Neutrophil (primary cell): ENCODE measurements at regions not wholly inside any gene's neighbourhood (a gene's known extent, or its start where the extent isn't known, plus 50 kb on each side); places are given as distances from the start of the nearest gene placed in this dataset.

Experiments
- H3K27ac ChIP-seq: fragments of 200-600 bp; sonication (generic); 2 replicates; pipeline ENCODE4 v1.5.1; 2016; ENCODE audit warnings: mild to moderate bottlenecking, moderate library complexity
- H3K27me3 ChIP-seq: fragments of 200-600 bp; sonication (generic); 2 replicates; pipeline ENCODE4 v1.6.0; 2016; ENCODE audit warnings: mild to moderate bottlenecking
- H3K36me3 ChIP-seq: fragments of 200-600 bp; sonication (generic); 2 replicates; pipeline ENCODE4 v1.5.1; 2017
- H3K4me1 ChIP-seq, 2 experiments: fragments of 200-600 bp in 1 of 2; sonication (generic) in 1 of 2; 1 replicate in 1 of 2; 2 replicates in 1 of 2; pipeline versions ENCODE4 v1.5.1 to v1.6.1; 2013 to 2016; ENCODE audit warnings: low read depth in 1 of 2, low read length in 1 of 2, mild to moderate bottlenecking in 1 of 2, moderate library complexity in 1 of 2; ENCODE audit not compliant: control insufficient read depth in 1 of 2, insufficient read depth in 1 of 2
- H3K4me3 ChIP-seq, 2 experiments: fragments of 200-600 bp in 1 of 2; sonication (generic) in 1 of 2; 1 replicate in 1 of 2; 2 replicates in 1 of 2; pipeline ENCODE4 v1.5.1; 2013 to 2016; ENCODE audit warnings: low read depth in 1 of 2, low read length in 1 of 2, mild to moderate bottlenecking in 1 of 2, moderate library complexity in 1 of 2
- H3K9me3 ChIP-seq: fragments of 200-600 bp; sonication (generic); 2 replicates; pipeline ENCODE4 v1.5.1; 2016
- CTCF ChIP-seq: fragments of 200-600 bp; sonication (generic); IDR thresholded peaks from 2 replicates; pipeline ENCODE4 v1.5.1; 2016; ENCODE audit warnings: antibody characterized with exemption

GRCh38 chr5:39721394-39721793 is 296.6 kb upstream of the DAB2 start:
- no peaks in the 10 kb centered on the region for H3K9me3 ChIP-seq
- H3K36me3 ChIP-seq = no peaks in the 10 kb centered on the region
- H3K27me3 ChIP-seq = no peaks in the 10 kb centered on the region
- H3K4me1 ChIP-seq = peaks cover 6 to 8% of the 10 kb centered on the region in 2 experiments
- no peak for TF ChIP-seq CTCF
- no peak overlapping the region for H3K27ac ChIP-seq
- H3K4me3 ChIP-seq = no peak overlapping the region

DNA sequence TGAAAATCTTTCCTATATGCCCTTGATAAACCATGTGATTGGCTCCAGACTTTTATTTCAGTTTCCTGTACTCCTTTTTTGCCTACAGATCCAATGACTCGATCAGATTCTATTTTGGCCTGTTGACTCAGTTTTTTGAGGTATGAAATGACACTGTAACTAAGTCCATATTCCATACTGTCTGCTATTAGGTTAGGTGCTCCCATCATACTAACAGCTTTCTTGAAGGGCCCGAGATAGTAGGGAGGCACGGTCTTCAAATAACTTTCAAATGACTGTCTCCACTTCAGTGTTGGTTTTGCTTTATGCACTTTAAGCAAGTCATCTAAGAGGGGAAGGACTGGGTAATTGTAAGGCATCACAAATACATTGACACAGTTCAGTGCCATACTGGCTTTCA is 295.4 kb upstream of the DAB2 start:
- H3K27ac ChIP-seq = no peak overlapping the region
- no peak overlapping the region for H3K4me3 ChIP-seq
- no peaks in the 10 kb centered on the region for H3K36me3 ChIP-seq
- H3K4me1 ChIP-seq = no peaks in the 10 kb centered on the region
- no peaks in the 10 kb centered on the region for H3K9me3 ChIP-seq
- TF ChIP-seq CTCF = no peak
- no peaks in the 10 kb centered on the region for H3K27me3 ChIP-seq

DNA sequence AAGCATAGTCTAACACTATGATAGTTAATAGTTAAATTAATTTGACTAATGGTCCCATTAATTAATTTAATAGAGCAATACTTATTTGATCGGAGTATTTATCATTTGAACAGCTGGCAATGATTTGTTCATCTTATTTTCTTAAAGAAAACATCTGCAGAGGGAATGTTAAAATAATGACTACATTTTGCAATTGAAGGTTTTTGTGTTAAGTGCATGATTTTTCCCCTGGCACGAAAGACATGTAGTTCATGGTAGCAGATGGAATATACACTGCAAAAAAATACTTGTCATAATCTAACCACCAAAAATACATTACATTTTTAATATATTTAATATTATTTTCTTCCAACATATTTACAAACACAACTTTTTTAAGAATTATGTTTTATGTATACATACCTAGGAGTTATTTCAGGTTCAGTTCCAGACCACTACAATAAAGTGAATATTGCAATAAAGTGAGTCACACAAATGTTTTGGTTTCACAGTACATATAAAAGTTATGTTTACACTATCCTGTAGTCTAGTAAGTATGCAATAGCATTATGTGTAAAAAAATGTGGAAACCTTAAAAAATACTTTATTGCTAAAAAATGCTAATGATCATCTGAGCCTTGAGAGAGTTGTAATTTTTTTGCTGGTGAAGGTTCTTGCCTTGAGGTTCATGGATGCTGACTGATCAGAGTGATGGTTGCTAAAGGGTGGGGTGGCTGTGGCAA is 292.6 kb upstream of the DAB2 start:
- Histone ChIP-seq H3K27ac (no peak overlapping the region), H3K36me3 (no peaks in the 10 kb centered on the region), H3K27me3 (no peaks in the 10 kb centered on the region), H3K9me3 (no peaks in the 10 kb centered on the region), H3K4me1 (peaks cover 14 to 17% of the 10 kb centered on the region in 2 experiments), H3K4me3 (no peak overlapping the region)
- TF ChIP-seq CTCF = no peak

- Histone ChIP-seq H3K27me3 (no peaks in the 10 kb centered on the region), H3K9me3 (no peaks in the 10 kb centered on the region), H3K27ac (no peak overlapping the region), H3K36me3 (no peaks in the 10 kb centered on the region), H3K4me3 (no peak overlapping the region), H3K4me1 (peaks cover 14 to 17% of the 10 kb centered on the region in 2 experiments)
- TF ChIP-seq CTCF = no peak
Measured at GRCh38 chr5:39716532-39717028, 291.8 kb upstream of the DAB2 start.

GRCh38 chr5:39714036-39714698 is 289.4 kb upstream of the DAB2 start:
- H3K9me3 ChIP-seq = no peaks in the 10 kb centered on the region
- H3K27ac ChIP-seq = peak overlapping the region; percentile 70
- no peaks in the 10 kb centered on the region for H3K27me3 ChIP-seq
- no peak overlapping the region for H3K4me3 ChIP-seq
- H3K4me1 ChIP-seq = peaks cover 14 to 17% of the 10 kb centered on the region in 2 experiments
- H3K36me3 ChIP-seq = no peaks in the 10 kb centered on the region
- TF ChIP-seq CTCF = no peak
